ENCODE measurements at regions not wholly inside any gene's neighbourhood (a gene's known extent, or its start where the extent isn't known, plus 50 kb on each side); places are given as distances from the start of the nearest gene placed in this dataset.

DNA sequence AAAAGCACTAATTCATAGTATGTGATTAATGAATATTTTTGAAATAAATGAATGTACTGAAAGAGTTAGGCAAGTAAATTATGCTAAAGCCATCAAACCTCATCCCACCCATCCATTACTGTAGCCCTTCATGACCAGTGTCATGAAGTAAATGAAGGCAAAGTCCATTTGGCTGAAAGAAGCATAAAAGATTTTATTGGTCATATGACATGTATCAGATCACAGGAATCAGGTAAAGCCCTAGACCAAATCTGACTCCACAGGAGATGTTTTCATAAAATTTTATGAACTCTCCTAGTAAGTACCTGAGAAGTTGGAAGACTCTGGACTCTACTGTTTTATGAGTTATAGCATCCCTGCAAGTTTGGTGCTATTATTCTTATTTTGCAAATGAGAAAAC, 213.5 kb downstream of the TMEM114 start:
- ChIA-PET CTCF (no interaction called here), POLR2A (no interaction called here)
- no peaks in the 10 kb centered on the region for H3K27me3 ChIP-seq (ENCODE audit: insufficient read depth, low read length, poor library complexity, severe bottlenecking)
- no peaks in the 10 kb centered on the region for H3K27me3 Mint-ChIP-seq
- no peaks in the 10 kb centered on the region for H3K4me1 Mint-ChIP-seq
- no peak overlapping the region for H3K4me3 ChIP-seq (ENCODE audit: low read length)
- H3K4me3 Mint-ChIP-seq, result no peak overlapping the region
- H3K9me3 Mint-ChIP-seq, result peaks cover 0 to 12% (median 6%) of the 10 kb centered on the region in 5 donors
- no peaks in the 10 kb centered on the region for H3K36me3 ChIP-seq (ENCODE audit: insufficient read depth, low read length)
- H3K27ac Mint-ChIP-seq, result no peak overlapping the region
- H3K27ac ChIP-seq (ENCODE audit: low read depth, low read length), result no peak overlapping the region
- no peak for DNase-seq
- H3K9me3 ChIP-seq (ENCODE audit: low read length), result no peaks in the 10 kb centered on the region
- peaks cover 0 to 1% (median 0%) of the 10 kb centered on the region in 3 donors for H3K36me3 Mint-ChIP-seq
- H3K4me1 ChIP-seq (ENCODE audit: insufficient read depth, low read length), result no peaks in the 10 kb centered on the region

DNA sequence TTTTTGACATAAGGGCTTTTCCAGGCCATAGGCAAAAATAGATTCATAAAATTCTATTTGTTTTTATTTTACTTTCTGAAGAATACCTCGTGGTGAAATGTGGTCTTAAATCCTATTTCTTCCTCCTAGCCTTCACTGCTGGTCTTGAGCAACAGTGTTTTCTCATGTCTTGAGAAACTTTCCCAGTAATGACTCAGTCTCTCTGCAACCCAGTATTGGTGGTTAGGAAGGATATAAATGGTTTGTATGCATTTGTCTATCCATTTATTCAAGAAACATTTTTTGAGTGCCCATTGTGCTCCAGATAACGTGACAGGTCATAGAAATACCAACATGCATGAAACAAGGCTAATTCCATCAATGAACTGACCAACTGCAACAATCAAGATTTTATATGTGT, 213.9 kb downstream of the TMEM114 start:
- POLR2A ChIA-PET, result no interaction called here
- Mint-ChIP-seq H3K27ac (no peak overlapping the region), H3K36me3 (peaks cover 0 to 1% (median 0%) of the 10 kb centered on the region in 3 donors), H3K4me1 (no peaks in the 10 kb centered on the region), H3K9me3 (peaks cover 0 to 11% (median 6%) of the 10 kb centered on the region in 5 donors), H3K27me3 (no peaks in the 10 kb centered on the region), H3K4me3 (no peak overlapping the region)
- Histone ChIP-seq H3K27me3 (ENCODE audit: insufficient read depth, low read length, poor library complexity, severe bottlenecking) (no peaks in the 10 kb centered on the region), H3K4me3 (ENCODE audit: low read length) (no peak overlapping the region), H3K4me1 (ENCODE audit: insufficient read depth, low read length) (no peaks in the 10 kb centered on the region), H3K27ac (ENCODE audit: low read depth, low read length) (no peak overlapping the region), H3K36me3 (ENCODE audit: insufficient read depth, low read length) (no peaks in the 10 kb centered on the region), H3K9me3 (ENCODE audit: low read length) (no peaks in the 10 kb centered on the region)
- DNase-seq, result no peak
- CTCF ChIA-PET, result no interaction called here

DNA sequence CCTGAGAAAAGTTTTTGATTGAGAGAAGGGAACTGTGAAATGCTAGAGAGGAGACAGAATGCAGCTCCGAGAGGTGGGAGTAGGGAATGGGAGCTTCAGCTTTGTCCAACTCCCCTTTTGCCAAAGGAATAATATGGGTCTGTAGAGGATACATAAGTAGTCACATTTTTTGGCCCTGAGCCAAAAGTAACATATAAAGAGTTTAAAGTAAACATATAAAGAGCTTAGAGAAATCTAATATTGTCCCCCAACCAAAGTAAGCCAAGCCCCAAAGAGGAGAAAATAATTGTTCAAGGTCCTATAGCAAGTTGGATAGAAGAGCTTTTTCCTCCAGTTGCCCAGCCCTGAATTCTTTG, 215.1 kb downstream of the TMEM114 start:
- POLR2A ChIA-PET, result no interaction called here
- H3K9me3 ChIP-seq (ENCODE audit: low read length), result no peaks in the 10 kb centered on the region
- no peaks in the 10 kb centered on the region for H3K36me3 ChIP-seq (ENCODE audit: insufficient read depth, low read length)
- Mint-ChIP-seq H3K9me3 (peaks cover 0 to 11% (median 6%) of the 10 kb centered on the region in 5 donors), H3K27me3 (no peaks in the 10 kb centered on the region), H3K36me3 (peaks cover 0 to 1% (median 0%) of the 10 kb centered on the region in 3 donors), H3K4me1 (no peaks in the 10 kb centered on the region), H3K4me3 (no peak overlapping the region), H3K27ac (no peak overlapping the region)
- no peaks in the 10 kb centered on the region for H3K27me3 ChIP-seq (ENCODE audit: insufficient read depth, low read length, poor library complexity, severe bottlenecking)
- H3K4me3 ChIP-seq (ENCODE audit: low read length), result no peak overlapping the region
- H3K27ac ChIP-seq (ENCODE audit: low read depth, low read length), result no peak overlapping the region
- CTCF ChIA-PET, result no interaction called here
- no peaks in the 10 kb centered on the region for H3K4me1 ChIP-seq (ENCODE audit: insufficient read depth, low read length)
- DNase-seq, result no peak

DNA sequence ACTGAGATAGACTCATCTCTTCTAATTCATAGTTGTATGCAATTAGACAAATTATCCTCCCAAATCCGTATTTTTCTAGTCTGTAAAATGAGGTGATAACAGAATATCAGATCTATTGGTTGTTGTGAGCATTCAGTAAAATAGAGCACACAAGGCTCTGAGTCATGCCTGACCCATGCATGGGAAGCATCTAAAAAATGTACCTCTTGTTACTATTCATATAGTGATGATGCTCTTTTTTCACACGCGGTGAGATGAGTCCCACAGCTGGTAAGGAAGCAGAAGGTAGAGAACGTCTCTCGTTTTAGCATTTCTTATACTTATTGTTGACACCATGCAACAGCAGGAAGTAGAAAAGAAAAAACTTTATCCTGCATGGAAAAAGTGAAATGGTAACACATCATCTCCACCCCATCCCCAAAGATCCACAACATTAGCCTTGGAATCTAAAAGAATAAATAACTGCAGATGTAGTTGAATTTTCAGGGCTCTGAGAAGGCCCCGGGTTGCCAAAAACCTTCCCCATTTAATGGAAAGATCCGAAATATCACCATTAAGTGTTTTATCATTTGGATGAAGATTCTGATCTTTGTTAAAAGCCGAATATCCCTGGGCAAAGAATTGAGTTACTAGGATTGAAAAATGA, 215.6 kb downstream of the TMEM114 start:
- H3K4me3 Mint-ChIP-seq, result no peak overlapping the region
- H3K9me3 Mint-ChIP-seq, result peaks cover 0 to 11% (median 6%) of the 10 kb centered on the region in 5 donors
- ChIA-PET POLR2A (no interaction called here), CTCF (no interaction called here)
- H3K4me1 ChIP-seq (ENCODE audit: insufficient read depth, low read length), result no peaks in the 10 kb centered on the region
- peaks cover 0 to 1% (median 0%) of the 10 kb centered on the region in 3 donors for H3K36me3 Mint-ChIP-seq
- H3K9me3 ChIP-seq (ENCODE audit: low read length), result no peaks in the 10 kb centered on the region
- H3K4me1 Mint-ChIP-seq, result no peaks in the 10 kb centered on the region
- H3K4me3 ChIP-seq (ENCODE audit: low read length), result no peak overlapping the region
- no peak for DNase-seq
- no peak overlapping the region for H3K27ac ChIP-seq (ENCODE audit: low read depth, low read length)
- H3K27ac Mint-ChIP-seq, result no peak overlapping the region
- H3K27me3 Mint-ChIP-seq, result no peaks in the 10 kb centered on the region
- H3K27me3 ChIP-seq (ENCODE audit: insufficient read depth, low read length, poor library complexity, severe bottlenecking), result no peaks in the 10 kb centered on the region
- H3K36me3 ChIP-seq (ENCODE audit: insufficient read depth, low read length), result no peaks in the 10 kb centered on the region

DNA sequence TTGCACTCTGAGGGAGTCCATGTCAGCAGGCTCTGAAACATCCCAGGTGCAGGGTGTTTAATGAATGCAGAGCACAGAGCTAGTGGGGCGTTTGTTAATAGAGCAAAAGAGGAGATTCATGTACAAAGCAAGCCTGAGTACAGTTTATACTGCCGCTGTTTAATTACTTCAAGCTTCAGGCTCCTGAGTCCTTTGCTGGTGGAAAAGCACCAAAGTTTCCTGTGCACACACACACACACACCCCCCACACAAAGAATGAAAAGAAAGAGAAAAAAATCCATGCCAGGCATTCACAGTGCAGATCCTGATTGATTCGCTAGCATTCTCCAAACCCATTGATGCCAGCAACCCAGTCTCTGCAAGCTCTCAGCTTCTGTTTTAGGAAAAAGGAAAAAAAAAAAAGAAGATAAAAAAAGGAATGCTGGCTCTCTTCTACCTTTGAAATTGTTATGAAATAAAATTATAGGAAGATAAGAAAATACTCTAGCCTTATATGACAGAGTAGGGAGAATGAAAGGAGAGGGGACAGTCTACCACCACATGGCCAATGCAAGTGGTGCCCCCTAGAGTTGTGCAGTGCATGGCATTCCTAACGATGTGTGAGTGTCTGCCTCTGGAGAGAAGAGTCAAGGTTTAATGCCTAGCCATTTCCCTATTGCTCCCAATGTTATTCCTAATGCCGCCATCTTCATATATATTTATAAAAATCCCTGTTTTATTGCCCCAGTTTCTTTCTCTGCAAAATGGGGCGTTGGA, 216.5 kb downstream of the TMEM114 start:
- Histone ChIP-seq H3K4me1 (ENCODE audit: insufficient read depth, low read length) (no peaks in the 10 kb centered on the region), H3K36me3 (ENCODE audit: insufficient read depth, low read length) (no peaks in the 10 kb centered on the region), H3K9me3 (ENCODE audit: low read length) (no peaks in the 10 kb centered on the region), H3K27me3 (ENCODE audit: insufficient read depth, low read length, poor library complexity, severe bottlenecking) (no peaks in the 10 kb centered on the region), H3K27ac (ENCODE audit: low read depth, low read length) (no peak overlapping the region), H3K4me3 (ENCODE audit: low read length) (no peak overlapping the region)
- no peak overlapping the region for H3K27ac Mint-ChIP-seq
- POLR2A ChIA-PET, result no interaction called here
- H3K4me1 Mint-ChIP-seq, result no peaks in the 10 kb centered on the region
- H3K27me3 Mint-ChIP-seq, result no peaks in the 10 kb centered on the region
- H3K9me3 Mint-ChIP-seq, result peaks cover 0 to 11% (median 3%) of the 10 kb centered on the region in 5 donors
- no peak for DNase-seq
- CTCF ChIA-PET, result no interaction called here
- no peak overlapping the region for H3K4me3 Mint-ChIP-seq
- peaks cover 0 to 1% (median 0%) of the 10 kb centered on the region in 3 donors for H3K36me3 Mint-ChIP-seq

DNA sequence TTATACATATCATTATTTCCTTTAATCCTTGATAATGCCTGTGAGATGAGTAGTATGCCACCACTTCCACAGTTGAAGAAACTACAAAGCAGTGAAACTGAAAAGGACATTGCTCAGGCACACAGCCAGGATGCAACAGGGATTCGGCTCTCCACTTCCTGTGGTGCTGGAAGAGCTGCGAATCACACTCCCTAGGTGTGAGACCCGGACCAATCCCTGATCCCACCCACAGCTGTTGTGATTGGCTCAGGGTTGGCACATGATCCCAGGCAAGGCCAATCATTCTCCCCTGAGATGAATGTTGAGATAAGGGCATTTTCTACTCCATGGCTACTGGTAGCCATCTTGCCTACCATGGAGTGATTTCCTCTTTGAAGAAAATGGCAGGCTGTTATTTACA, 218.2 kb downstream of the TMEM114 start:
- no peaks in the 10 kb centered on the region for H3K4me1 Mint-ChIP-seq
- no peak overlapping the region for H3K27ac ChIP-seq (ENCODE audit: low read depth, low read length)
- ChIA-PET CTCF (no interaction called here), POLR2A (no interaction called here)
- no peaks in the 10 kb centered on the region for H3K9me3 ChIP-seq (ENCODE audit: low read length)
- H3K4me3 ChIP-seq (ENCODE audit: low read length), result no peak overlapping the region
- H3K36me3 ChIP-seq (ENCODE audit: insufficient read depth, low read length), result no peaks in the 10 kb centered on the region
- no peaks in the 10 kb centered on the region for H3K27me3 Mint-ChIP-seq
- no peak overlapping the region for H3K27ac Mint-ChIP-seq
- peaks cover 0 to 11% (median 3%) of the 10 kb centered on the region in 5 donors for H3K9me3 Mint-ChIP-seq
- no peaks in the 10 kb centered on the region for H3K27me3 ChIP-seq (ENCODE audit: insufficient read depth, low read length, poor library complexity, severe bottlenecking)
- H3K4me1 ChIP-seq (ENCODE audit: insufficient read depth, low read length), result no peaks in the 10 kb centered on the region
- H3K4me3 Mint-ChIP-seq, result no peak overlapping the region
- no peak for DNase-seq
- H3K36me3 Mint-ChIP-seq, result no peaks in the 10 kb centered on the region

DNA sequence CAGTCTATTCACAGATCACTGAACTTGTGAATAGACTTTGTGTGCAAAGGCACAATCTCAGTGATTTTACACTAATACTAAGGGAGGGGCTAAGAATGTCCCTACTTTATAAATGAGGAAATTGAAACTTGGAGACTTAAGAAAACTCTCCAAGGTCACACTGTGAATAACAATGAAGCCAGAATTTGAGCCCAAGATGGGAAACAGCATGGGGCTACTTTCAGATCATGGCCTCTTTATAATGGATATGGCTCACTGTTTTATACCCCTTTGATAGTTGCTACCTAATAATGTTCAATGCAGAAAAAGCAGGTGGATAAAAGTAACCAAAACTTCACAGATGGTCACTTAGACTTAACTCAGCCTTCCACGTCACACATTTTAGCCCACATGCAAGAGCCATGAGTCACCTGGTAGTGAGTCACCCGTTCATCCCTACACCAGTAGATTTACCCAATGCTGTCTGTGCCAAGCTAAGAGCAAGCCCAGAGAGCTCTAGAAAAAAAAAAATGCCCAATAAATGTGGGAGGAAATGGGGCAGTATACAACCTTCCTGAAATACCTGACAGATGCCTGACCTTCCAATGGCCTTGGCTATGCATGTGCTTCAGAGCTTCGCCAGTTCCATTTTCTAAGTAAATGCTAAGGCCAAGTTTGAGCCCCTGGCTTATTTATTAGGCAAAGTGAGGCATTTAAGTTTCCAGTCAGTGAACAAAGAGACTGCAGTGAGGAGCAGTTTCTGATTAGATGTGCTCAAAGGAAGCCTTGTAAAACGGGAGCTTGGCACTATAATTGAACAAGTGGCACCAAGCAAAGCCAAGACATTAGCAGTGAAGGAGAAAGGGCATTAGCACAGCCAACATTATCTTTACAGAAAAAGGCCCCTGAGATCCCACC, 219.7 kb downstream of the TMEM114 start:
- ChIA-PET CTCF (no interaction called here), POLR2A (no interaction called here)
- Mint-ChIP-seq H3K27ac (no peak overlapping the region), H3K36me3 (no peaks in the 10 kb centered on the region), H3K4me1 (no peaks in the 10 kb centered on the region), H3K4me3 (no peak overlapping the region), H3K27me3 (no peaks in the 10 kb centered on the region), H3K9me3 (peaks cover 0 to 11% (median 3%) of the 10 kb centered on the region in 5 donors)
- H3K27ac ChIP-seq (ENCODE audit: low read depth, low read length), result no peak overlapping the region
- H3K4me1 ChIP-seq (ENCODE audit: insufficient read depth, low read length), result no peaks in the 10 kb centered on the region
- H3K9me3 ChIP-seq (ENCODE audit: low read length), result no peaks in the 10 kb centered on the region
- no peak for DNase-seq
- H3K27me3 ChIP-seq (ENCODE audit: insufficient read depth, low read length, poor library complexity, severe bottlenecking), result no peaks in the 10 kb centered on the region
- H3K4me3 ChIP-seq (ENCODE audit: low read length), result no peak overlapping the region
- H3K36me3 ChIP-seq (ENCODE audit: insufficient read depth, low read length), result no peaks in the 10 kb centered on the region

DNA sequence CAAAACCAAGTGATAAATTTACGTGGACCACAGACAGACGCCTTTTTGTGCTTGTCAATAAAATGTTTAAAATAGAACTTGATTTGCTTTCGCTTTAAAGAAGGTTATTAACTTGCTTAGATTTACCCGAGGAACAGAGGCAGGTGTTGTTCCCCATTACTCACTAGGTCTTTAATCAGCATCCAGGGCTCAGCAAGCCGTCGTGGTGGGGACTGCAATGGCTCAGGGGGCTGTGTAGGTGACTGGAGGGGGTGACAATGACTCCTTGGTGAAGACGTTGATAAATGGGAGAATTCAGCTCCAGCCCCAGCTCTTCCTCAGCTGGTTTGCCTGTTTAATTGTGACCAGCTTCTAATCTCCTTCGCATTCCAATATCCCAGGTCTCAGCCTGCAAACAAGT, 231.4 kb downstream of the TMEM114 start:
- Histone ChIP-seq H3K36me3 (ENCODE audit: insufficient read depth, low read length) (no peaks in the 10 kb centered on the region), H3K4me3 (ENCODE audit: low read length) (no peak overlapping the region), H3K4me1 (ENCODE audit: insufficient read depth, low read length) (no peaks in the 10 kb centered on the region), H3K27ac (ENCODE audit: low read depth, low read length) (no peak overlapping the region), H3K9me3 (ENCODE audit: low read length) (no peaks in the 10 kb centered on the region), H3K27me3 (ENCODE audit: insufficient read depth, low read length, poor library complexity, severe bottlenecking) (no peaks in the 10 kb centered on the region)
- no peaks in the 10 kb centered on the region for H3K27me3 Mint-ChIP-seq
- no peak for DNase-seq
- POLR2A ChIA-PET, result no interaction called here
- no peak overlapping the region for H3K4me3 Mint-ChIP-seq
- H3K4me1 Mint-ChIP-seq, result no peaks in the 10 kb centered on the region
- H3K27ac Mint-ChIP-seq, result no peak overlapping the region
- H3K9me3 Mint-ChIP-seq, result peaks cover 0 to 5% (median 2%) of the 10 kb centered on the region in 5 donors
- H3K36me3 Mint-ChIP-seq, result no peaks in the 10 kb centered on the region
- CTCF ChIA-PET, result no interaction called here

Measured in CD8-positive, alpha-beta memory T cell (primary cell).